NCI-H526 (cell line): ENCODE measurements at regions not wholly inside any gene's neighbourhood (a gene's known extent, or its start where the extent isn't known, plus 50 kb on each side); places are given as distances from the start of the nearest gene placed in this dataset.
"Not testable (repeated sequence)": the region's sequence is repeated elsewhere in the genome, so short reads cannot be mapped to it uniquely, and the experiment has no call there.

Source experiments
- DNase-seq, 2 experiments: peaks; one replicate each; lab custom pipeline; 2025; lab: John Stamatoyannopoulos, UW

- DNase-seq, result no peak
These were observed 55.4 kb upstream of the KLF14 start for GRCh38 chr7:130789436-130789835.

DNA sequence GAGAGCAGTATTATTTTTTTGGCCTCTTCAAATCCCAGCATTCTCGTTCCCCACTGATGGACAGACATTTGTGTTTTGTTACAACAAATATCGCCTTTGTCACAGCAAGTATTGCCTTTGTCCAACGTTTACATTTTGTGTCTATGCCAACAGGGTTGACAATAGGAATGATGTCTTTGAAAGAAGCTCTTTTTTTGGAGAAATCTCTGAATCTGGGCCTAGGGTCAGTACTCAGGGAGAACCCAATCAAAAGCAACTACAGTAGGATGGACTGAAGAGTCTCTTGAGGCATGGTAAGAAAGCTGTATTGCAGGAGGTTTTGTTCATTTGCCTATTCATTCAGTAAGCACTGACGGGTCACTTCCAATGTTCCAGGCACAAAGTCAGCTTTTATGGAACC lies 57.7 kb upstream of the KLF14 start:
- DNase-seq, result no peak

DNA sequence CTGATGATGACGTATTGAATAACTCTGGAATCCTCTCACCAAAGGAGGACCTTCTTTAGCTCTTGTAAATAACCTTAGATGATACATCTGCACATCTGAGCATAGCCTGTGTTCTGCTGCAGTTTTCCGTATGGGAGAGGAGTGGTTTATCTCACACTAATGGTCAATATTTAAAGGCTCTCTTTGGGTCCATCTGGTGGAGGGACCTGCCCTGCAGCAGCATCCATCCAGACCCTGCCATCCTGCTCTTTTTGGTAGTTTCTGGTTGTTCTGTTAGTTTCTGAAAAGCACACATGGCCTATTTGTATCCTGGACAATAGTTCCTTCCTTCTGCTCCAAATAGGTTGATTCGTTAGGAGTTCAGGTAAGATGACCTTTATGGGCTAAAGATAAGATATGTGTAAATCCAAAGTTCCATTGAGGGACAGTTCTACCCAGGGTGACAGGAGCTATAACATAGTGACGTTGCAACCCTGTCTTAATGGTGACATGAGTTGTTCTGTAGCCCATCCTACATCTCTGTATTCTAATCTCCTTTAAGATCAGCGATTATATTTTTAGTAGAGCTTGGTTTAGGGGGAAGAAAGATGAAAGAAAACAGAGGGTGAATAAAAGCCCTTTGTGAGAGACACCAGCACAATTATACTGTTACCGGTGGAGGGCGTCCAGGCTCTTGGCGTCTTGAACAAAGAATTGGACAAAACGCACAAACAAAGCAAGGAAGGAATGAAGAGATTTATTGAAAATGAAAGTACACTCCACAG lies 60.0 kb upstream of the KLF14 start:
- no peak for DNase-seq

DNA sequence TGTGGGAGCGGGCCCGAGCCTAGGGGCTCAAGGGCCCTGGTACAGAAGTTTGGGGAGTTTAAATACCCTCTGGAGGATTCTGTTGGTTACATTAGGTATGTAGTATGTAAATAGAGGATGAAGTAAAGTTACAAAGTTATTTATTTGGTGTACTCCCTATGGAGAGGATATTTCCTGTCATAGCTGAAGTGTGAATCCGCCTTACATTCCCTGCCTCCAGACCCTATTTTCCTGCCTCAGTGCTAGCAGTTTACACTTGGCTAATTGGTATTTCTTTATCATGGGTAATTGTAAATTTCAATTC lies 60.6 kb upstream of the KLF14 start:
- DNase-seq, result no peak

GRCh38 chr7:130796425-130796824 lies 62.4 kb upstream of the KLF14 start:
- not testable (repeated sequence) for DNase-seq

DNA sequence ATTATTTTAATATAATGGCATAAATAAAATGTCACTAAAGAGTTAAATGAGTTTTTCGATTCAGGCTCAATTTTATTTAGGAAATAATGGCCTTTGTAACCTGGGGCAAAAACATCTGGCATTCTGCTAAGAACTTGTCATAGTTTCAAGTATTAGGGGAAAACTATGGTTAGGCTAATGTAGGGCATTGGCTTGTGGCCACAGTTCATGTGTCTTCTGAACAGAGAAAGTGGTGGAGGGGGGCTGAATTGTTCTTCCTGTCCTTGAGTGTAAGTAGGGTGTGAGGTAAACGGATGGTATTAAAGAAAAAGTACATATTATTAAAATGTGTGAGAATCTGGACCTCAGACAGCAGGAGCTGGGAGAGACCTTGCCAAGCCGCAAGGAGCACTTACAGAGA lies 69.1 kb upstream of the KLF14 start:
- no peak for DNase-seq

- no peak for DNase-seq
These were observed 70.2 kb upstream of the KLF14 start for GRCh38 chr7:130804220-130804619.

DNA sequence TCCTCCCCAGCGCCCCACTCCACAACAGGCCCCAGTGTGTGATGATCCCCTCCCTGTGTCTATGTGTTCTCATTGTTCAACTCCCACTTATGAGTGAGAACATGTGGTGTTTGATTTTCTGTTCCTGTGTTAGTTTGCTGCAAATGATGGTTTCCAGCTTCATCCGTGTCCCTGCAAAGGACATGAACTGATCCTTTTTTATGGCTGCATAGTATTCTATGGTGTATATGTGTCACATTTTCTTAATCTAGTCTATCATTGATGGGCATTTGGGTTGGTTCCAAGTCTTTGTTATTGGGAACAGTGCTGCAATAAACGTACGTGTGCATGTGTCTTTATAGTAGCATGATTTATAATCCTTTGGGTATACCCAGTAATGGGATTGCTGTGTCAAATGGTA lies 78.8 kb upstream of the KLF14 start:
- not testable (repeated sequence) for DNase-seq

DNA sequence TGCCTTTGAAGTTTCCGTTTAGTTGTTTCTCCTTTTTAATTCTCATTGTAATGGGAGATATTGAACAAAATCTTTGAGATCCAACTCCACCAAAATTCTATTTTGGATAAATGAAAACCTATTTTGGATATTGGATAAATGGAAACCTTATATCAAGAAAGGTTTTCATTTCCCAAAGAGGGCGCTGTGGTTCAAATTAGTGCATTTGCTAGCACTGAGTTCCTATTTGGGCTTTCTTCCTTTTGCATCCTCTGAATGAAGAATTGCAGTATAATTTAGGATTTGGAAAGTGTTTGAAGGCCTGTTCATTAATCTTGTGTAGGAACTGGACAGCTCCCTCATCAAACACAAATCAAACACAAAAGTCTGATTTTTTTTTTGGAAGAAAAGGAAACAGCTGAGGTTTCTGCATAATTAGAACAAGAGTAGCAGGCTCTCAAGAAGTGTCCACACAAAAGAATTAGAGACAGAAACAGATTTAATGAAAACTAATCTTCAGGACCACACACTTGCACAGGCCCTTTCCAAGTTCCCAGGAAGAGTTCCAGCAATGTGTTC lies 80.8 kb upstream of the KLF14 start:
- DNase-seq, result peak in 1 of 2 experiments; percentile 48

DNA sequence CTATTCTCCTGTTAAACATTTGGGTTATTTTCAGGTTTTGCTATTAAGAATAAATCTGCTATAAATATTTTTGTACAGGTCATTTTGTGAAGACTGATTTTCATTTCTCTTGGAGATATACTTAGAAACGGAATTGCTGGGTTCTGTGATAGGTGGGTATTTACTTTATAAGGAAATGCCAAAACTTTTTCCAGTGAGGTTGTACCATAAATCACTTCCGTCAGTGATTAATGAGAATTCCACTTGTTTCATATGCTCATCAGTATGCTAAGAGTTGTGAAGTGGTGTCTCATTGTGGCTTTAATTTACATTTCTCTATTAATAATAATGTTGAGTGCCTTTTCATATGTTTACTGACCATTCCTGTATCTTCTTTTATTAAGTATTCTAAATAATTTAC lies 84.0 kb upstream of the KLF14 start:
- DNase-seq, result no peak

GRCh38 chr7:130821864-130822263 lies 87.9 kb upstream of the KLF14 start:
- DNase-seq, result no peak

DNA sequence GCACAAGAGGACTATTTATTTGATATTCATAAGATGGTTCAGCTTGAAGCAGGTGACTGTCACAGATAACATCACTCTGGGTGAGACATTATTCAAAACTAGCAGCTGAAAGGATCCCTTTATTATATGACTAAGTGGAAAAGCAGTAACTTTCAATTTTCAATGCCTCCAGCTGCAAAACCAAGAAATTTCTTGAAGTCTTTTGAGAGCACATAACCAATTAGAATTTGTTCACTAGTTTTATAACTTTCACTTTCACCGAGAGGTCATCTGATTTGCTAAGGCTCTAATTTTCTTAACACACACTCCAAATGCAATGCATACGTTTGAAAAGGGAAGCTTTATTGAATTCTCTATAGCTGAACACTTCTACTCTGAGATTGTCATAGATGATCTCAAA lies 88.6 kb upstream of the KLF14 start:
- DNase-seq, result peak; percentile 29 to 60

DNA sequence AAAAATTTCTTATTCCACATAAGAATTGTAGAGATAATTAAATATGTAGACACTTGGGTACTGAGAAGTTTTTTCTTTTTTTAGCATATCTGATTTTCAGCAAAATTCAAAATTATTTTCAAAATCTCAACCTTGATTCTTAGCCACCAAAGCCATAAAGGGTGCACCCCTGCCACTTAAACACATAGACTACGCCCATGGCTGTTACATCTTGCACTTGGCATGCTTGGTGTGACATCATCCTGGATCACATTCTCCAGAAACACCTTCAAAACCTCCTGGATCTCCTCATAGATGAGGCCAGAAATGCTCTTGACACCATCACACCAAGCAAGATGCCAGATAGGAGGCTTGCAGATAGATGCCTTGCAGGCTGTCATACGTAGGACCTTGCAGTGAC lies 89.1 kb upstream of the KLF14 start:
- DNase-seq, result no peak

DNA sequence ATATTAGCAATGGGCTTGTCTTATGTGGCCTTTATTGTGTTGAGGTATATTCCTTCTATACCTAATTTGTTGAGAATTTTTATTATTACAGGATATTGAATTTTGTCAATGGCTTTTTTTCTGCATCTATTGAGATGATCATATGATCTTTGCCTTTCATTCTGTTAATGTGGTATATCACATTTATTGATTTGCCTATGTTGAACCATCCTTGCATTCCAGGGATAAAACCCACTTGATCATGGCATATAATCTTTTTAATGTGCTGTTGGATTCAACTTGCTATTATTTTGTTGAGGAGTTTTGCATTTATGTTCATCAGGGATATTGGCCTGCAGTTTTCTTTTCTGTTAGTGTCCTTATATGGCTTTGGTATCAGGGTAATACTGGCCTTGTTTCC lies 91.8 kb upstream of the KLF14 start:
- DNase-seq, result no peak

DNA sequence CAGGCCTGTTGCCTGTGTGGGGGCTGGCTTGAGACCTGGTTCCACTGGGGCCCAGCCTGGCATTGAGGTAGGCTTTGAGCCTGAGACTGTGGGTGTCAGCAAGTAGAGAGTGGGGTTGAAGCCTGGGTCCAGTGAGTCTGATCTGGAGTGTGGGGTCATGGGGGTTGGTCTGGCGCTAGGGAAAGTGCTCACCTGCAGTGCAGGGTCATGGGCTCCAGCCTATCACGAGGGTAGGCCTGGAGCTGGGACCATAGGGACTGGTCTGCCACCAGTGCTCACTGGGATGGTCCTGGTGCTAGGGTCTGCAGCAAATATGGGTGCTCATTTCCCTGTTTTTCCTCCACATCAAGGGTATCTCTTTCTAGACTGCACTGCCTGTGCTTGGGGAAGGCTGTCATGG lies 95.4 kb upstream of the KLF14 start:
- DNase-seq, result no peak

DNA sequence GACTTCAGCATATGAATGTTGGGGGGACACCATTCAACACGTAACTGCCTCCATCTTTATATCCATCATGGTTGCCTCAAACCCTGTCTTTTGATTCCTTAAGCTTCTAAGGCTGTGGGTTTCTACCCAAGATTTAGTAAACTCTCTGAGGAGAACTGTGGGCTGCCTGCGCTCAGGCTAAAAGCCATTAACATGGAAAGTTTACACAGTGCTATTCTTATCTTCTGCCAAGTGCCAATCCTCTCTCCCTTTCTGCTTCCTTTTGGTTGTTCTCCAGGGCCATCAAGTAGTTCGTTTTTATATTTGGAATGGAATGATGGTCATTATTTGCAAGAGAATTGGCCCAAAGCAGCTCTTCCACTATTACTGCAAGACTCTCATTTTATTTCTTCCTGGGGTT lies 97.3 kb upstream of the KLF14 start:
- DNase-seq, result no peak

GRCh38 chr7:130831817-130832481 lies 97.9 kb upstream of the KLF14 start:
- DNase-seq, result peak; percentile 6 to 57

GRCh38 chr7:130838738-130839137 lies 104.7 kb upstream of the KLF14 start:
- no peak for DNase-seq

DNA sequence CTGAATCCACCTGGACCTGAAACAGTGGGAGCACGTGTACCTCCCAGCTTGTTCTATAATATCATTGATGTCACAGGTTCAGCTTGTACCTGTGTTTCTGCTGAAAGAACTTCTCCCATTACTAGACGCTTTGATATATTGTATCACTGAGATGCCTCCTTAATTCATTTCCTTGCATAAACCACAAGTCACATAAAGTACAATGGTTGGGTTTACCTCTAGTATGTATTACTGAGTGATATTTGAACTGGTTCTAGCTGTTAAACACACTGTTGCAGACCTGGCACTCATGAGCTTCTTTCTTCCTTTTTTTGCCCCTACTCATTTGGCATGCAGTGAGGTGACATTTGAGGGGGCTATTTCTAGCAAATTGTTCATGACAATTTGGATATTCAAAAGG lies 106.6 kb upstream of the KLF14 start:
- no peak for DNase-seq

GRCh38 chr7:130841416-130841815 lies 107.4 kb upstream of the KLF14 start:
- no peak for DNase-seq

DNA sequence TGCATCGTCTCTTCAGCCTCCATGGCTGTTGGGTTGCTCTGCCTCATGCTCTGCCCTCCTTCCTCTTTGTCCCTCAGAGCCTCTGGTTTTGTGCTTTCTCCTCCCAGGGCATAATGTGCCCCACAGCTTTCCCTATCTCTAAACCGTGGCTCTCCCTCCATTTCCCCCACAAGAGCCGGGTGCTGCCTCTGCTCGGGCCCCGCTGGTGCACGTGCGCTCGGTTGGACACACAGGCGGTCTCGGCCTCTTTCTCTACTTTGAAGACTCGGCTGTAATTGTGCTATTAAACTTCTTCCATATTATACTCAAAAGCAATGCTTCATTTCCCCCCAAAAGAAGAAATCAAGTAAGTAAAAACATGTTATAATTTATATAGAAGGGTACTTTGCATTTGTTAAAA lies 109.7 kb upstream of the KLF14 start:
- no peak for DNase-seq

DNA sequence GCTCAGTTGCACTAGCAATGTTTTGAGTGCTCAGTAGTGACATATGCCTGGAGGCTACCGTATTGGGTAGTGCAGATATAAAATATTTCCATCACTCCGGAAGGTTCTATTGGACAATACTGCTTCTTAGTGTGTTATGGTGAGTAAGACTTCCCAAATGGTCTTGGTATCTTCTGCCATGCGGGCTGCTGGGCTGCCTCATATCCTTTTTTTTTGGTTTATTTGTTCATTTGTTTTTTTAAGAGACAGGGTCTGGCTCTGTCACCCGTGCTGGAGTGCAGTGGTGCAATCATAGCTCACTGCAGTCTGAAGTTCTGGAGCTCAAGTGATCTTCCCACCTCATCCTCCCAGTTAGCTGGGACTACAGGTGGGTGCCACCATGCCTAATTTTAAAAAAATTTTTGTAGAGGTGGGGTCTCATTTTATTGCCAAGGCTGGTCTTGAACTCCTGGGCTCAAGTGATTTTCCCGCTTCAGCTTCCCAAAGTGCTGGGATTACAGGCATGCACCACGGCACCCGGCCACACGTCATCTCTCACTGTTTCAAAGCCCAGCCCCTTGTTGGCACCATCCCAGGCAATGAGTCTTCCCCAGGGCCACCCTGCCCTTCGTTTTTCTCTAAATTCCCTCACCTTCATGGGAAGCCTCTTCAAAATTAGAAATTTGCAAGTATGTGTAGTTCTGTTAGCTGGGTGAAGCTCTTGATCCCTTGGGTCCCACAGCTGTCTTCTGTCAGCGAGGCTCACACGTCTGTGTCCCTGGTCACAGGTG lies 111.0 kb upstream of the KLF14 start:
- no peak for DNase-seq

DNA sequence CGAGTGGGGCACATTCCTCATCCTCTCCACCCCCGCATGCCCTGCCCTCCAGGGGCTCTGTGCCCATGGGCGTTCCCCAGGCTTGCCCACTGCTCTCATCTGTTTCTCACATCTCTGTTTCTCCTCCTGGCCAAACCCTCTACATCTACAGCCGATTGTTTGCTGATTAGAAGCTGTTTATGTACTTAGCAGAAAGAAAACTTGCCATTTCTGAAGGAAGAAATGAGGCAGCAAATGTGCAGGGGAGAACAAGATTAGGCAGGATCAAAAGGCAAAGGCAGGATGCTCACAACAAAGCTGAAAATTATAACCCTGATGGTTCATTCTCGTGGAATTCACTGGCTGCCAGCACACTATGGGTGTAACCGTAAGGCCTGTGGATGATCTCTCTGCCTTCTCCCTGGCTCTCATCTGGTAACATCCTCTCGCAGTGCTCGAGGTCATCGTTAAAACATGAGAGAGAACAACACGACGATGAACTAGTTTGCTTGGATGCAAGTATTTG lies 111.6 kb upstream of the KLF14 start:
- no peak for DNase-seq
